Thoracic aorta (tissue), 2 donors: ENCODE measurements at regions not wholly inside any gene's neighbourhood (a gene's known extent, or its start where the extent isn't known, plus 50 kb on each side); places are given as distances from the start of the nearest gene placed in this dataset.

Experiments
- ATAC-seq: fragments of 150-250 bp; one replicate; pipeline ENCODE4 v1.8.0; 2017; ENCODE audit warnings: low read depth; ENCODE audit not compliant: insufficient number of reproducible peaks, low FRiP score
- DNase-seq: peaks from one replicate; pipeline ENCODE4 v3.0.0-alpha.2; 2020; ENCODE audit warnings: low spot score
- H3K27ac ChIP-seq, 2 donors: fragments of 200-600 bp; sonication (generic); 1 replicate in 1 of 2; 2 replicates in 1 of 2; pipeline ENCODE4 v1.5.1; 2016; ENCODE audit warnings: mild to moderate bottlenecking in 2 of 2, moderate library complexity in 2 of 2
- H3K27me3 ChIP-seq: fragments of 200-600 bp; sonication (generic); replicated peaks from 2 replicates; pipeline ENCODE4 v1.6.0; 2016; ENCODE audit warnings: mild to moderate bottlenecking; ENCODE audit not compliant: insufficient read depth
- H3K36me3 ChIP-seq: fragments of 200-600 bp; sonication (generic); one replicate; pipeline ENCODE4 v1.5.1; 2016
- H3K4me1 ChIP-seq, 2 donors: fragments of 200-600 bp; sonication (generic); 1 replicate in 1 of 2; 2 replicates in 1 of 2; pipeline versions ENCODE4 v1.5.1 to v1.6.0; 2016; ENCODE audit warnings: low read depth in 2 of 2, mild to moderate bottlenecking in 1 of 2; ENCODE audit not compliant: control insufficient read depth in 1 of 2
- H3K4me3 ChIP-seq: fragments of 200-600 bp; sonication (generic); 2 replicates; pipeline ENCODE4 v1.5.1; 2016; ENCODE audit warnings: mild to moderate bottlenecking
- H3K9me3 ChIP-seq: fragments of 200-600 bp; sonication (generic); 2 replicates; pipeline ENCODE4 v1.5.1; 2016
- TF ChIP-seq, protein P1 (sequence below): fragments of 200-600 bp; sonication (generic); IDR thresholded peaks from one replicate; pipeline ENCODE4 v1.5.1; 2019; ENCODE audit warnings: antibody characterized with exemption

DNA sequence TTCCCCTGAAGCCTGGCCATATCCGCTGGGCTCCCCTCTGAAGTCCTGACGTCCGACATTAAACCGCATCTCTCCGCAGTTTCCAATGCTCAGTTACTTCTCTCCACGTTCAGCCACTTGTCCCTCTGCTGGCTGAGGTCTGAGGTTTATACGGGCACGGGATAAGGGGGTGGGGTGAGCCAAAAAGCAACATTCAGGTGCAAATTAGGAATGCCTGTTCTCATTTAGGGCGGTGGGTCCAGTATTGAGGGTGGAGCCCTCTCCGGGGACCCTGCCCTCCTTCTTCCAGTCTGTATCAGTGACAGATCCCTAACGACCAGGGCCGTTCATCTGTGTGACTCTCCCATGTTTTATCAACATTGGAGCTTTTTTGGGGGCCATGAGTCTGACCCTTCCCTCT, 1454.4 kb downstream of the HACE1 start:
- Histone ChIP-seq H3K36me3 (no peaks in the 10 kb centered on the region), H3K4me3 (no peak overlapping the region), H3K9me3 (no peaks in the 10 kb centered on the region), H3K27me3 (no peaks in the 10 kb centered on the region), H3K4me1 (no peaks in the 10 kb centered on the region), H3K27ac (no peak overlapping the region)
- no peak for ATAC-seq
- TF ChIP-seq, protein P1, sequence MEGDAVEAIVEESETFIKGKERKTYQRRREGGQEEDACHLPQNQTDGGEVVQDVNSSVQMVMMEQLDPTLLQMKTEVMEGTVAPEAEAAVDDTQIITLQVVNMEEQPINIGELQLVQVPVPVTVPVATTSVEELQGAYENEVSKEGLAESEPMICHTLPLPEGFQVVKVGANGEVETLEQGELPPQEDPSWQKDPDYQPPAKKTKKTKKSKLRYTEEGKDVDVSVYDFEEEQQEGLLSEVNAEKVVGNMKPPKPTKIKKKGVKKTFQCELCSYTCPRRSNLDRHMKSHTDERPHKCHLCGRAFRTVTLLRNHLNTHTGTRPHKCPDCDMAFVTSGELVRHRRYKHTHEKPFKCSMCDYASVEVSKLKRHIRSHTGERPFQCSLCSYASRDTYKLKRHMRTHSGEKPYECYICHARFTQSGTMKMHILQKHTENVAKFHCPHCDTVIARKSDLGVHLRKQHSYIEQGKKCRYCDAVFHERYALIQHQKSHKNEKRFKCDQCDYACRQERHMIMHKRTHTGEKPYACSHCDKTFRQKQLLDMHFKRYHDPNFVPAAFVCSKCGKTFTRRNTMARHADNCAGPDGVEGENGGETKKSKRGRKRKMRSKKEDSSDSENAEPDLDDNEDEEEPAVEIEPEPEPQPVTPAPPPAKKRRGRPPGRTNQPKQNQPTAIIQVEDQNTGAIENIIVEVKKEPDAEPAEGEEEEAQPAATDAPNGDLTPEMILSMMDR, result no peak
- no peak for DNase-seq

DNA sequence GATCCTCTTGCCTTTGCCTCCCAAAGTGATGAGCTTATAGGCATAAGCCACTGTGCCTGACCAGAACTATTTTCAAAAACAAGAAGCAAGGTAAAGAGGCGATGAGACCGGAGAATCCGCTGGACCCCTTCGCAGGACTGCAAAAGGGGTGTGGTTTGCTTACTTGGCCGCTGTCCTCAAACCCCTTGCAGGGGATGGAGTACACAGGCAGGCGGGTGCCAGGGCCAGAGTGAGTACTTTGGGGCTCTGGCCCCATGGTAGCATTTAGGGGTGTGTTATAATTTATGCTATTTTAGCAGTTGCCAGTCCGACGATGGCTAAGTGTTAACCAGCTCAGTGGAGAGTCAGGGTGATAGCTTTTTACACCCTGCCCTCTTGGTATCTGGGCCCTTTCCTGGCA, 1454.9 kb downstream of the HACE1 start:
- Histone ChIP-seq H3K4me1 (no peaks in the 10 kb centered on the region), H3K36me3 (no peaks in the 10 kb centered on the region), H3K27me3 (no peaks in the 10 kb centered on the region), H3K9me3 (no peaks in the 10 kb centered on the region), H3K27ac (no peak overlapping the region), H3K4me3 (no peak overlapping the region)
- DNase-seq, result no peak
- ATAC-seq, result no peak
- TF ChIP-seq, protein P1, result no peak

DNA sequence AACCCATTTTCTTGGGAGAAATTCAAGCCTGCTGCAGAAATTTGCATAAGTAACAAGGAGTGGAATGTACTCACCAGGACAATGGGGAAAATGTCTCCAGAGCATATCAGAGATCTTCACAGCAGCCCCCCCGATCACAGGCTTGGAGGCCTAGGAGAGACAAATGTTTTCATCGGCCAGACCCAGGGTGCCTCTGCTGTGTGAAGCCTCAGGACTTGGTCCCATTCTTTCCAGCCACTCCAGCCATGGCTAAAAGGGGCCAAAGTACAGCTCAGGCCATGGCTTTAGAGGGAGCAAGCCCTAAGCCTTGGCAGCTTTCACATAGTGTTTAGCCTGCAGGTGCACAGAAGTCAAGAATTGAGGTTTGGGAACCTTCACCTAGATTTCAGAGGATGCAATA, 1463.0 kb downstream of the HACE1 start:
- Histone ChIP-seq H3K27ac (no peak overlapping the region), H3K36me3 (no peaks in the 10 kb centered on the region), H3K4me1 (no peaks in the 10 kb centered on the region), H3K4me3 (no peak overlapping the region), H3K9me3 (no peaks in the 10 kb centered on the region), H3K27me3 (no peaks in the 10 kb centered on the region)
- DNase-seq, result no peak
- ATAC-seq, result no peak
- TF ChIP-seq, protein P1, result no peak

DNA sequence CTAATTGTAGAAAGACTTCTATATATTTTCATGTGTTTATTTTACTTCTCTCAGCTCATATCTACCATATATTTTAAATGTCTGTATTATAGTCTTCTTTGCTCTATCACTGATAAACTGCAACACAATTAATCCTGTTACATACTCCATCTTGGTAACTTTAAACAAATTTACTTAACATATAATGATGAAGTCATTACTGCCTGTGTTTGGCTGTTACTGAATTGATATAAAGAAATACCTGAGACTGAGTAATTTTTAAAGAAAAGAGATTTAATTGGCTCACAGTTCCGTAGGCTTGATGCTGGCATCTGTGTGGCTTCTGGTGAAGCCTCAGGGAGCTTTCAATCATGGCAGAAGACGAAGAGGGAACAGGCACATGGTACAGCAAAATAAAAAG, 1480.4 kb downstream of the HACE1 start:
- no peak for ATAC-seq
- no peak overlapping the region for H3K27ac ChIP-seq

DNA sequence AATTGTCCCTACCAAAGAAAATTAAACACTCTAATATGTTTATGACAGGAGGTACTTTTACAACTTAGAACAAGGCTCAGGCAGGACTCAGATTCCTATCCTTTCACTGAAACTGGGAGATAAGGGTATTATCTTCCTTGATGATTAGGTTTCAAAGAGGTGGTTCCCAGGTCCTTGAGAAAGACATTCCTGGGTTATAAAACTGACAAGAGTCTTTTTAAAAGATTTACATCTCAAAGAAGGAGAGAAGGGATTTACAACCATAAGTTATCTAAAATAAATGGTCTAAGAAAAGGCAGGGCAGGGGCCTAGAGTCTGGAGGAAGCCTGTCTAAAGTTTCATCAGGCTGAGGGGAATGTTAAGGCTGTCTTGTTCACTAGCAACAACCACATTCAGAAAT, 1492.5 kb downstream of the HACE1 start:
- Histone ChIP-seq H3K27me3 (no peaks in the 10 kb centered on the region), H3K36me3 (no peaks in the 10 kb centered on the region), H3K27ac (no peak overlapping the region), H3K4me1 (no peaks in the 10 kb centered on the region), H3K4me3 (no peak overlapping the region), H3K9me3 (no peaks in the 10 kb centered on the region)
- DNase-seq, result no peak
- no peak for ATAC-seq
- TF ChIP-seq, protein P1, result no peak

More for the DNA sequence above, 1480.4 kb downstream of the HACE1 start:
- no peak overlapping the region for H3K4me3 ChIP-seq
- TF ChIP-seq, protein P1, result no peak
- no peaks in the 10 kb centered on the region for H3K9me3 ChIP-seq
- no peaks in the 10 kb centered on the region for H3K27me3 ChIP-seq
- no peaks in the 10 kb centered on the region for H3K4me1 ChIP-seq
- DNase-seq, result no peak
- H3K36me3 ChIP-seq, result no peaks in the 10 kb centered on the region
